HPDE6-E6E7 (cell line): ENCODE measurements at regions not wholly inside any gene's neighbourhood (a gene's known extent, or its start where the extent isn't known, plus 50 kb on each side); places are given as distances from the start of the nearest gene placed in this dataset.

Experiments used
- DNase-seq: peaks from one replicate; pipeline ENCODE4 v3.0.0; 2011; ENCODE audit warnings: missing footprints; ENCODE audit errors: extremely low spot score

DNA sequence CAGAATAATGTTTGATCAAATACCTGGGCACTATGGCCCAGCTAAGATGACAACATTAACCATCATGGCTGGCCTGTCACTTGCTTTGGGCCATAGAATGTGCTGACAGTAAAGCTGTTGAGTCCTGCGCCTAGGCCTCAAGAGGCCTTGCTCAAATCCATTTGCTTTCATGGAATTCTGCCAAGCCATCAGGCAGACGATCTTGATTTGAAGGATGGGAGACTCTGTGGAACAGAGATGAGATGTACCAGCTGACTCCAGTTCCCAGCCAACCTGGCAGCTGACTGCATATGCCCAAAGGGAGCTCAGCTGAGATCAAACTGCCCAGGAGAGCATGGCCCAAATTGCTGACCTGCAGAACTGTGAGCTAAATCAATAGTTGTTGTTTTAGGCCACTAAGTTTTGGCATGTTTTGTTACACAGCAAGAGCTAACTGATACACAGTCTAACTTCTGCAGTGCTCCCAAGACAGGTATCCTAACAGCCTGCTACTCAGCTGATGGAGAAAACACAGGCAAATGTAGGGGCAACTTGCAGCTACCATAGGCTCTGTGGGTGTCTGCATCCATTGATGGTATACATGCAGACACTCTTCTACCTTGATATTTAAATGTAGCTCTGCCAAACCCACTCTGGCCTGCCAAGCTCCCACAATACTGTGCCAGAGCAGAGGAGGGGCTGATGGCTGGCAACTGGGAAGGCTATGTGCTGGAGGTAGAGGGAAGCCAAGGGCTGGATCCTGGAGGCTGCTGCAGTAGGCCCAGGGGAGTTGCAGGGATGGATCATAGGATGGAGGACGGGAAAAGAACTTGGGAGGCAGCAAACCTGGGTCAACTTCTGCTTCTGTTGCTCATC is 55.2 kb upstream of the RNF24 start:
- no peak for DNase-seq

DNA sequence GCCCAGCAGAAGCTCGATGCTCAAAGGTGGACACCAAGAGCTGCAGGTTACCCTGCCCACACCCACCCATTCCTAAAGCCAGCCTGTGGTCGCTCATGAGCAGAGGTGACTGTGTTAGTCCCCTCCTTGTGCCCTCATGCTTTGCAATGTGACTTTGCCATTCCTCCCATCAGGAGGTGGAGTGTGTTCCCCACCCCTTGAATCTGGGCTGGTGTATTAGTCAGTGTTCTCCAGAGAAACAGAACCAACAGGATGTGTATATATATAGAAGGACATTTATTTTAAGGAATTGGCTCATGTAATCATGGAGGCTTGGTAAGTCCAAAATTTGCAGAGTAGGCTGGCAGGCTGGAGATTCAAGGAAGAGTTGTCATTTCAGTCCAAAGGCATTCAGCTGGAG is 54.4 kb upstream of the RNF24 start:
- no peak for DNase-seq

GRCh38 chr20:4068708-4069107 is 53.4 kb upstream of the RNF24 start:
- DNase-seq = no peak

DNA sequence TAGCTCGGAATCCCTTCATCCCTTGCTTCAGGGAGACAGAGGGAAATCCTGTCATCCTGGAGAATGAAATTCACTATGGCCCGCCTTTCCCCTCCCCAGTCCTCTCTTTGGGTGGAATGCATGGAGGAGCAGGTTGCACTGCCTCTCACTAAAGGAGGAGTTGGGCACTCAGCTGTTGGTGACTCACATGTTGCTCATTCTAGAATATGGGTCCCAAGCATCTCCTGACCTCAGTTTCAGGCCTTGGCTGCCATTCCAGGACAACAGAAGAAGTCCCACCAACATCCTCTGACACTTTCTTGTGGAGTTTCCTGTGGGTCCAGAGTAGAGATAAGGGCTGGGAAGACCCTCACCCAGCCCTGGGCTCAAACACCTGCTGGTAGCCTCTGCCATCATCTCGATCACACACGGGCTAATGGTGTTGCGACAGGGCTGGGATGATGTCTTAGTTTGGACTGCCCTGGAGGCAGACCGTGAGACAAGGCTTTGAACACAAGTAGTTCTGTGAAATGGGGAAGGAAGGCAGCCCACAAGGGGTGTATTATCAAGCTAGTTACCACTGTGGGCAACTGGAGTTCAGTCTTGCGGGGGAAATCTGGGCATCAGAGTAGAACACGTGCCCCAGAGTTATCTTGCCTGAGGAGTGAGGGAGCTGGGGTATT is 52.4 kb upstream of the RNF24 start:
- DNase-seq = no peak

- no peak for DNase-seq
These were observed 51.2 kb upstream of the RNF24 start for GRCh38 chr20:4066551-4066950.

DNA sequence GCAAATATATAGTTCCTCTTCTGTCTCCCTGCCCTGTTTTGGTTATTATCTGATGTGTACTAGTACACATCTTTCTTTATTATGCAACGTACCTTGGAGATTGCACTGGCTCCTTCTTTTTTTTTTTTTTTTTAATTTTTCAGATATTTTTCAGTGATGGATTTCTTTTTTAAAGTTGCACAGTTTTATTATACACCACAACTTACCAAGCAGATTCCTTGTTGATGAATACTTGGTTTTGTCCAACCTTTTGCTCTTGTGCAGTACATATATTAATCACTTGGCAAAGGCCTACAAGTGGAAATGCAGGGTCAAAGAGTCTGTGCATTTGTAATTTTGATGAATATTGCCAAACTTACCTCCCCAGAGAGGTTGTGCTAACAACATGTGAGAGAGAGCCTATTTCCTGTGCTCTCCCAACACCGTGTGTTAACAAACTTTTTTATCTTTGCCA is 50.1 kb upstream of the RNF24 start:
- no peak for DNase-seq
